GM12878 (cell line): ENCODE measurements at regions not wholly inside any gene's neighbourhood (a gene's known extent, or its start where the extent isn't known, plus 50 kb on each side); places are given as distances from the start of the nearest gene placed in this dataset.

Source experiments
- ATAC-seq: fragments of 200-7000 bp; cut with Tn5 transposase; 3 replicates; pipeline ENCODE4 v1.9.1; 2020; ENCODE audit warnings: mild to moderate bottlenecking, moderate library complexity
- BruUV-seq: library from RNA; stranded (reverse); fragments of 400-500 nt; replicated peaks from 2 replicates; lab custom pipeline; 2021; lab: Mats Ljungman, UMichigan
- CTCF ChIA-PET: fragments of 300-600 bp; sonication (Branson Sonifier 250); formaldehyde crosslinking; extraction: SDS; loops from one replicate; lab custom pipeline; 2021; ENCODE audit warnings: inconsistent platforms; lab: Yijun Ruan, JAX
- POLR2A ChIA-PET: fragments of 350-600 bp; formaldehyde crosslinking; extraction: SDS; loops from one replicate; lab custom pipeline; 2021; ENCODE audit warnings: inconsistent platforms; lab: Charles Lee
- RAD21 ChIA-PET: fragments of 300-600 bp; sonication (Branson Sonifier 250); formaldehyde crosslinking; loops from one replicate; lab custom pipeline; 2023; ENCODE audit warnings: antibody characterized with exemption; ENCODE audit not compliant: unreplicated experiment; lab: Charles Lee
- SMC1A ChIA-PET: fragments of 300-600 bp; sonication (Branson Sonifier 250); formaldehyde crosslinking; loops from one replicate; lab custom pipeline; 2023; ENCODE audit not compliant: unreplicated experiment, uncharacterized antibody; lab: Charles Lee
- DNase-seq: peaks from one replicate; pipeline ENCODE4 v3.0.0-alpha.2; 2011; ENCODE audit warnings: low read depth, low spot score
- FAIRE-seq: peaks from 3 replicates; lab custom pipeline; 2011; peaks lifted over from hg19 to GRCh38; lab: Jason Lieb, UNC
- H2AFZ ChIP-seq: 2 replicates; pipeline ENCODE4 v1.6.0; 2011; ENCODE audit warnings: low read depth, low read length, control low read depth; ENCODE audit not compliant: control insufficient read depth
- H3K27ac ChIP-seq: 2 replicates; pipeline ENCODE4 v1.5.1; 2011; ENCODE audit warnings: control low read depth; ENCODE audit not compliant: control insufficient read depth, insufficient read depth
- H3K27me3 ChIP-seq, 2 experiments: replicated peaks in 1 of 2; 2 replicates each; pipeline versions ENCODE4 v1.6.0 to v1.6.1; 2011; ENCODE audit warnings: low read length in 1 of 2; ENCODE audit not compliant: control insufficient read depth in 2 of 2, insufficient read depth in 2 of 2
- H3K36me3 ChIP-seq, 2 experiments: 2 replicates each; pipeline ENCODE4 v1.5.1; 2011; ENCODE audit warnings: low read length in 1 of 2; ENCODE audit not compliant: control insufficient read depth in 2 of 2, insufficient read depth in 2 of 2
- H3K4me1 ChIP-seq: 2 replicates; pipeline ENCODE4 v1.6.1; 2011; ENCODE audit warnings: mild to moderate bottlenecking, low read length, moderate library complexity, mixed read lengths; ENCODE audit not compliant: control insufficient read depth, insufficient read depth
- H3K4me2 ChIP-seq: 2 replicates; pipeline ENCODE4 v1.6.0; 2011; ENCODE audit warnings: control low read depth; ENCODE audit not compliant: control insufficient read depth, insufficient read depth
- H3K4me3 ChIP-seq: fragments of 200-600 bp; sonication (generic); 2 replicates; pipeline ENCODE4 v1.5.1; 2016
- H3K79me2 ChIP-seq: 2 replicates; pipeline ENCODE4 v1.6.0; 2011; ENCODE audit warnings: low read length; ENCODE audit not compliant: control insufficient read depth, insufficient read depth
- H3K9ac ChIP-seq: 2 replicates; pipeline ENCODE4 v1.8.0; 2011; ENCODE audit warnings: low read length, control low read depth, mixed read lengths; ENCODE audit not compliant: control insufficient read depth, insufficient read depth
- H3K9me3 ChIP-seq: replicated peaks from 3 replicates; pipeline ENCODE4 v1.5.1; 2011; ENCODE audit warnings: mild to moderate bottlenecking, low read length; ENCODE audit not compliant: control insufficient read depth, insufficient read depth
- H4K20me1 ChIP-seq: 2 replicates; pipeline ENCODE4 v1.6.0; 2011; ENCODE audit not compliant: control insufficient read depth, insufficient read depth
- ATF2 ChIP-seq: IDR thresholded peaks from 2 replicates; pipeline ENCODE4 v1.6.1; 2012; ENCODE audit warnings: low read length, inconsistent platforms
- CHD4 ChIP-seq: fragments of 200-600 bp; sonication (generic); IDR thresholded peaks from 2 replicates; pipeline ENCODE4 v1.6.1; 2016; ENCODE audit warnings: mild to moderate bottlenecking
- CUX1 ChIP-seq: IDR thresholded peaks from 2 replicates; pipeline ENCODE4 v1.6.1; 2012; ENCODE audit warnings: improper control_type of control experiment, low read depth, low read length; ENCODE audit not compliant: insufficient replicate concordance
- ESRRA ChIP-seq: IDR thresholded peaks from 2 replicates; pipeline ENCODE4 v1.6.1; 2012; ENCODE audit warnings: mild to moderate bottlenecking, low read length, improper control_type of control experiment
- ETV6 ChIP-seq, 2 experiments: fragments of 450-650 bp in 1 of 2; IDR thresholded peaks in 1 of 2; conservative IDR thresholded peaks in 1 of 2; 2 replicates each; pipeline ENCODE4 v1.6.1; 2014; ENCODE audit warnings: antibody characterized with exemption in 1 of 2, borderline replicate concordance in 1 of 2, low read depth in 1 of 2, mild to moderate bottlenecking in 1 of 2, moderate library complexity in 1 of 2
- EZH2 ChIP-seq: IDR thresholded peaks from 2 replicates; pipeline ENCODE4 v1.6.1; 2012; ENCODE audit warnings: low read depth, mild to moderate bottlenecking, control low read depth, inconsistent platforms, low read length, borderline replicate concordance; ENCODE audit not compliant: control insufficient read depth
- MXI1 ChIP-seq: fragments of 150-350 bp; IDR thresholded peaks from 2 replicates; pipeline ENCODE4 v1.6.1; 2011; ENCODE audit warnings: low read depth, mild to moderate bottlenecking, inconsistent platforms, low read length, improper control_type of control experiment
- MYB ChIP-seq: fragments of 150-350 bp; IDR thresholded peaks from 2 replicates; pipeline ENCODE4 v1.6.1; 2014; ENCODE audit warnings: mild to moderate bottlenecking, low read depth, low read length, borderline replicate concordance
- MYC ChIP-seq: IDR thresholded peaks from 2 replicates; pipeline ENCODE4 v1.6.1; 2011; ENCODE audit warnings: mild to moderate bottlenecking, low read length, moderate library complexity, inconsistent platforms; ENCODE audit not compliant: insufficient read depth, insufficient replicate concordance, insufficient read length, severe bottlenecking
- NFIC ChIP-seq: IDR thresholded peaks from 2 replicates; pipeline ENCODE4 v1.6.1; 2012; ENCODE audit warnings: low read depth, mild to moderate bottlenecking, inconsistent platforms, low read length, moderate library complexity
- NFXL1 ChIP-seq: fragments of 450-650 bp; IDR thresholded peaks from 2 replicates; pipeline ENCODE4 v1.6.1; 2017; ENCODE audit warnings: antibody characterized with exemption, mild to moderate bottlenecking, borderline replicate concordance
- NR2C1 ChIP-seq: fragments of 450-650 bp; IDR thresholded peaks from 2 replicates; pipeline ENCODE4 v1.6.1; 2017; ENCODE audit warnings: antibody characterized with exemption, mild to moderate bottlenecking, moderate library complexity
- RBBP5 ChIP-seq: fragments of 200-600 bp; sonication (generic); conservative IDR thresholded peaks from 2 replicates; pipeline ENCODE4 v1.6.1; 2016
- SMARCA5 ChIP-seq: fragments of 450-650 bp; IDR thresholded peaks from 2 replicates; pipeline ENCODE4 v1.6.1; 2017; ENCODE audit warnings: mild to moderate bottlenecking
- SMC3 ChIP-seq: IDR thresholded peaks from 2 replicates; pipeline ENCODE4 v1.6.1; 2011; ENCODE audit warnings: low read length, improper control_type of control experiment, borderline replicate concordance
- SPI1 ChIP-seq: IDR thresholded peaks from 2 replicates; pipeline ENCODE4 v1.6.1; 2011; ENCODE audit warnings: low read depth, mild to moderate bottlenecking, low read length, moderate library complexity, borderline replicate concordance; ENCODE audit not compliant: insufficient read depth
- STAT1 ChIP-seq: fragments of 450-650 bp; conservative IDR thresholded peaks from 2 replicates; pipeline ENCODE4 v1.6.1; 2014; ENCODE audit warnings: antibody characterized with exemption, mild to moderate bottlenecking
- TBL1XR1 ChIP-seq: IDR thresholded peaks from 2 replicates; pipeline ENCODE4 v1.6.1; 2012; ENCODE audit warnings: low read depth, low read length, improper control_type of control experiment
- TCF7 ChIP-seq: IDR thresholded peaks from 2 replicates; pipeline ENCODE4 v1.6.1; 2014; ENCODE audit warnings: antibody characterized with exemption, borderline replicate concordance
- WGBS: methylation state at CpG from one replicate; pipeline ENCODE4 v1.1.6; 2016; ENCODE audit warnings: low lambda C conversion rate; ENCODE audit not compliant: insufficient replicate concordance, insufficient coverage; ENCODE audit errors: missing lambda C conversion rate; 5-methylcytosine and 5-hydroxymethylcytosine counted together
- in situ Hi-C: fragments of 300-500 bp; cut with MboI; formaldehyde crosslinking; loops from 9 replicates; pipeline ENCODE4 v1.14.3; 2018; ENCODE audit warnings: mixed read lengths
- intact Hi-C: fragments of 100-400 bp; cut with micrococcal nuclease; formaldehyde crosslinking; loops from one replicate; pipeline ENCODE4 v1.14.2; 2022; ENCODE audit not compliant: unreplicated experiment

GRCh38 chr6:130500693-130501092 is 134.9 kb downstream of the TMEM200A start:
- no peak for FAIRE-seq
- ChIA-PET POLR2A (interaction anchor here (1.1 to 1.2 kb wide), 2 partner anchors 11 to 46 kb away, joined by 3 read pairs; no protein-coding TSS in a partner anchor), SMC1A (interaction anchor here (0.9 to 1.8 kb wide), 4 partner anchors 8 to 38 kb away, joined by 3 to 6 read pairs (median 4); no protein-coding TSS in a partner anchor), RAD21 (no interaction called here), CTCF (interaction anchor here (0.6 to 1.5 kb wide), 2 partner anchors 10 to 26 kb away, joined by 3 to 5 read pairs; no protein-coding TSS in a partner anchor)
- Histone ChIP-seq H3K79me2 (no peaks in the 10 kb centered on the region), H3K36me3 (no peaks in the 10 kb centered on the region), H4K20me1 (no peaks in the 10 kb centered on the region), H2AFZ (no peak overlapping the region), H3K4me3 (no peak overlapping the region), H3K27ac (no peak overlapping the region), H3K9me3 (no peaks in the 10 kb centered on the region), H3K4me2 (no peak overlapping the region), H3K9ac (no peak overlapping the region), H3K4me1 (no peaks in the 10 kb centered on the region), H3K27me3 (no peaks in the 10 kb centered on the region; a peak in 1 of 4 replicates)
- BruUV-seq: no TSS peak
- intact Hi-C loops (no loop called here), in situ Hi-C loops (no loop called here)
- TF ChIP-seq ESRRA (no peak), TCF7 (no peak), ATF2 (no peak), MYB (no peak), ETV6 (conservative IDR thresholded peaks at IDR 0.05 in 1 of 2, IDR thresholded peaks at IDR 0.05 in 1 of 2; ENCODE audit: borderline replicate concordance in 1 of 2, low read depth in 1 of 2) (no peak), MYC (no peak), MXI1 (no peak), SMARCA5 (no peak), CUX1 (no peak), TBL1XR1 (no peak), SMC3 (no peak), NR2C1 (no peak), NFIC (no peak), STAT1 (no peak), EZH2 (no peak), RBBP5 (no peak), SPI1 (no peak), NFXL1 (no peak), CHD4 (no peak)
- no peak for DNase-seq
- no peak for ATAC-seq
- 54% methylated on average over 6 of the region's 6 CpGs for WGBS
